ENCODE measurements at regions not wholly inside any gene's neighbourhood (a gene's known extent, or its start where the extent isn't known, plus 50 kb on each side); places are given as distances from the start of the nearest gene placed in this dataset.

- TF ChIP-seq, protein P1, sequence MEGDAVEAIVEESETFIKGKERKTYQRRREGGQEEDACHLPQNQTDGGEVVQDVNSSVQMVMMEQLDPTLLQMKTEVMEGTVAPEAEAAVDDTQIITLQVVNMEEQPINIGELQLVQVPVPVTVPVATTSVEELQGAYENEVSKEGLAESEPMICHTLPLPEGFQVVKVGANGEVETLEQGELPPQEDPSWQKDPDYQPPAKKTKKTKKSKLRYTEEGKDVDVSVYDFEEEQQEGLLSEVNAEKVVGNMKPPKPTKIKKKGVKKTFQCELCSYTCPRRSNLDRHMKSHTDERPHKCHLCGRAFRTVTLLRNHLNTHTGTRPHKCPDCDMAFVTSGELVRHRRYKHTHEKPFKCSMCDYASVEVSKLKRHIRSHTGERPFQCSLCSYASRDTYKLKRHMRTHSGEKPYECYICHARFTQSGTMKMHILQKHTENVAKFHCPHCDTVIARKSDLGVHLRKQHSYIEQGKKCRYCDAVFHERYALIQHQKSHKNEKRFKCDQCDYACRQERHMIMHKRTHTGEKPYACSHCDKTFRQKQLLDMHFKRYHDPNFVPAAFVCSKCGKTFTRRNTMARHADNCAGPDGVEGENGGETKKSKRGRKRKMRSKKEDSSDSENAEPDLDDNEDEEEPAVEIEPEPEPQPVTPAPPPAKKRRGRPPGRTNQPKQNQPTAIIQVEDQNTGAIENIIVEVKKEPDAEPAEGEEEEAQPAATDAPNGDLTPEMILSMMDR (IDR thresholded peaks at IDR 0.05), result no peak
- DNase-seq (ENCODE audit: low spot score), result no peak
- no peak for ATAC-seq (ENCODE audit: low FRiP score)
These were observed 962.1 kb upstream of the EEF2KMT start for GRCh38 chr16:6059671-6060070.

DNA sequence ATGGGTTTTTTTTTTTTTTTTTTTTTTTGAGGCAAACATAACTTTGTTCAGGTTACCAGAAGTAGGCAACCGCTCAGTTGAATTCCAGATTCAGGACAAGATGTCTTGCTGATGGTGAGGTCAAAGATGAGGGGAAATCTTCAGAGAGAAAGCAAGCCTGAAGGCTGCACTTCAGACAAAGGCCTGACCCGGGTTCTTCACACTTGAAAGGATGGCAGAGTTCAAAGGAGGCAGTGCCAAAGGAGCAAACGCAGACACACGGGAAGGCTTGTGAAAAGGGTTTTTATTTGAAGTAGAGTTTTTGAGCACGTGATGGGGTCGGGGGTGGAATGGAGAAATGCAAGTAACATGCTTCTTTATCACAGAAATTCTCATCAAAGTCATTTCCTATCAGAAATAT lies 960.2 kb upstream of the EEF2KMT start:
- TF ChIP-seq, protein P1 (IDR thresholded peaks at IDR 0.05), result no peak
- ATAC-seq (ENCODE audit: low FRiP score), result no peak
- DNase-seq (ENCODE audit: low spot score), result no peak

DNA sequence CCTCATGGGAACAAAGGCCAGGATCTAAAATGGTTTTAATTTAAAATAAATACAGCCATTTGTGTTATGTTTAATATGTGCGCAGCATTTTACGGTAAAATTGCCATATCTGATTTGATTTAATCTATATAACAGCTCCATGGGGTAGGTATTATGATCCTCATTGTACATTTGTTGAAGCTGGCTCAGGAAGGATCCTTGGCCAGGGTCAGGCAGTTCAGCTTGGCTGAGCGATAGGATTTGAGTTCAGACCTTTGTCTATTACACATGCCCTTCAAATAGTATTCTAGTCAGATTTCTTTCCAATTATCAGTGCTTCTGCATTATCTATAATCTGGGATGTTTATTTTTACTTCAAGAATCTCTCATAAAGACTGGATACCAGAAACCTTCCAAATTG lies 950.4 kb upstream of the EEF2KMT start:
- ATAC-seq (ENCODE audit: low FRiP score) (no peak), DNase-seq (ENCODE audit: low spot score) (no peak)
- TF ChIP-seq, protein P1 (IDR thresholded peaks at IDR 0.05), result no peak

DNA sequence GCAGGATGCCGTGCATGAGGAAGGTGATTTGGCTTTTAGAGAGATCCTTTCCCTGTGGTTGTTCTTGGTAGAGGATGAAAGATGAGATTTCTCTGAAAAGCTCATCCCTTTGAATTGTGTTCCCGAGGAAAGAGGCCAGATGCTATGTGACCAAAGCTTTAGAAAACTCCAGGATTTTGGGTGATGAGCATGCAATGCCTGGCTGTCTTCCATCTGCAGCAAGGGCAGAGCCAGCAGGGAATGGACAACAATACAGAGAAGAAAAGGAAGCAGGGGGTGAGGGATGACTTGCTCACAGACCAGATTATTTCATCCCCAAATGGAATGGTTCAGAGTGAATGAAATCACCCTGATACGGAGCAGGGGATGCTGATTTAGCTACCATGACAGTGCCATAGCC lies 949.7 kb upstream of the EEF2KMT start:
- TF ChIP-seq, protein P1 (IDR thresholded peaks at IDR 0.05), result no peak
- no peak for DNase-seq (ENCODE audit: low spot score)
- ATAC-seq (ENCODE audit: low FRiP score), result no peak

GRCh38 chr16:6038941-6039645 lies 941.5 kb upstream of the EEF2KMT start:
- DNase-seq (ENCODE audit: low spot score) (no peak), ATAC-seq (ENCODE audit: low FRiP score) (no peak)
- TF ChIP-seq, protein P1 (IDR thresholded peaks at IDR 0.05), result no peak

- TF ChIP-seq, protein P1 (IDR thresholded peaks at IDR 0.05), result no peak
- ATAC-seq (ENCODE audit: low FRiP score) (no peak), DNase-seq (ENCODE audit: low spot score) (no peak)
These were observed 937.6 kb upstream of the EEF2KMT start for GRCh38 chr16:6035161-6035560.

DNA sequence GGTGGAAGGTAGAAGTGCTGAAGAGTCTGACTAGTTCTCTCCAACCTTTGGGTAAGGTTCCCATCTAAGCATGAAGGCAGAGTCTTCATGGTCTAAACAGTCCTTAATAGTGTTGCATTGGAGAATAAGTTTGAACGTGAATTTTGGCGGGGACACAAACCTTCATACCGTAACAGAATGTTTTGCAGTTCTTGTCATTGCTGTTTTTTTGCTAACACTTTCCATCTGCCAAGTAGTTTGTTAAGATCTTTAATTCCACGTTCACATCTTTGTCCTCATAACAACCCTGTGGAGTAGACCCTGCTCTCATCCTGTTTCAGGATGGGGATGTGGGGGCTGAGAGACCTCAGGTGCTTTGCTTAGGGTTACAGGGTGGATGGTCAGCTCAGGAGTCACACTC lies 936.9 kb upstream of the EEF2KMT start:
- TF ChIP-seq, protein P1 (IDR thresholded peaks at IDR 0.05), result no peak
- DNase-seq (ENCODE audit: low spot score), result no peak
- ATAC-seq (ENCODE audit: low FRiP score), result no peak
